ENCODE measurements at regions not wholly inside any gene's neighbourhood (a gene's known extent, or its start where the extent isn't known, plus 50 kb on each side); places are given as distances from the start of the nearest gene placed in this dataset.
A peak's percentile ranks its signal among the peaks of the same experiment; 100 is the strongest.

- DNase-seq (ENCODE audit: low read depth): peak; percentile 86
- no peak for TF ChIP-seq CTCF (IDR thresholded peaks at IDR 0.05; ENCODE audit: control insufficient read depth, insufficient read depth, low read depth, low read length, missing control alignments)
- H3K4me3 ChIP-seq (ENCODE audit: control insufficient read depth, low read depth, low read length): no peak overlapping the region
Measured at GRCh38 chr1:232891071-232891470, 59.3 kb upstream of the NTPCR start.

- no peak for TF ChIP-seq CTCF (IDR thresholded peaks at IDR 0.05; ENCODE audit: control insufficient read depth, insufficient read depth, low read depth, low read length, missing control alignments)
- peak; percentile 42 for DNase-seq (ENCODE audit: low read depth)
- no peak overlapping the region for H3K4me3 ChIP-seq (ENCODE audit: control insufficient read depth, low read depth, low read length)
Measured at GRCh38 chr1:232891656-232892317, 58.6 kb upstream of the NTPCR start.

- H3K4me3 ChIP-seq (ENCODE audit: control insufficient read depth, low read depth, low read length): no peak overlapping the region
- no peak for TF ChIP-seq CTCF (IDR thresholded peaks at IDR 0.05; ENCODE audit: control insufficient read depth, insufficient read depth, low read depth, low read length, missing control alignments)
Measured at GRCh38 chr1:232893481-232894313, 56.7 kb upstream of the NTPCR start.

GRCh38 chr1:232894436-232894835, 56.0 kb upstream of the NTPCR start:
- TF ChIP-seq CTCF (IDR thresholded peaks at IDR 0.05; ENCODE audit: control insufficient read depth, insufficient read depth, low read depth, low read length, missing control alignments): no peak
- no peak for DNase-seq (ENCODE audit: low read depth)
- H3K4me3 ChIP-seq (ENCODE audit: control insufficient read depth, low read depth, low read length): no peak overlapping the region

More at GRCh38 chr1:232893481-232894313, 56.7 kb upstream of the NTPCR start:
- no peak for DNase-seq (ENCODE audit: low read depth)

- no peak for DNase-seq (ENCODE audit: low read depth)
- no peak overlapping the region for H3K4me3 ChIP-seq (ENCODE audit: control insufficient read depth, low read depth, low read length)
- no peak for TF ChIP-seq CTCF (IDR thresholded peaks at IDR 0.05; ENCODE audit: control insufficient read depth, insufficient read depth, low read depth, low read length, missing control alignments)
Measured at GRCh38 chr1:232897949-232898465, 52.4 kb upstream of the NTPCR start.

- no peak for TF ChIP-seq CTCF (IDR thresholded peaks at IDR 0.05; ENCODE audit: control insufficient read depth, insufficient read depth, low read depth, low read length, missing control alignments)
- no peak overlapping the region for H3K4me3 ChIP-seq (ENCODE audit: control insufficient read depth, low read depth, low read length)
- no peak for DNase-seq (ENCODE audit: low read depth)
Measured at GRCh38 chr1:232899268-232899667, 51.1 kb upstream of the NTPCR start.
